ENCODE measurements at regions not wholly inside any gene's neighbourhood (a gene's known extent, or its start where the extent isn't known, plus 50 kb on each side); places are given as distances from the start of the nearest gene placed in this dataset.

DNA sequence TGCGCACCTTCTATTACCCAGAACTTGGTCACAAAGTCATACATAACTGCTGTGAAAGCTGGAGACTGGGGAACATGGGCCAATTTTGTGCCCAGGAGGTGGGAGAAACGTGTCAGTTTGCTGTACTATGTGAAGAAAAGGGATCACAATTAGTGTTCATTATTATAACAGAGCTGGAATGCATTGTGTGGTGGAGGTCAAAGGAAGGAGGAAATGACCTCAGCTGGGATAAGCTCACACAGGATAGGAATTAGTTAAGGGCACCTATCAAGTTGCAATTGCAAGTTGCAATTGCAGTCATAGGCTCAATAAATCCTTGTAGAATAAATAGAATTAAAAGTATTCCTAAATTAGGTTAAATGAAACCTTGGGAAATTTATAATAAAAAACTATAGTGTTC, 103.9 kb upstream of the OBI1 start (continued):
- TF ChIP-seq, protein P1, sequence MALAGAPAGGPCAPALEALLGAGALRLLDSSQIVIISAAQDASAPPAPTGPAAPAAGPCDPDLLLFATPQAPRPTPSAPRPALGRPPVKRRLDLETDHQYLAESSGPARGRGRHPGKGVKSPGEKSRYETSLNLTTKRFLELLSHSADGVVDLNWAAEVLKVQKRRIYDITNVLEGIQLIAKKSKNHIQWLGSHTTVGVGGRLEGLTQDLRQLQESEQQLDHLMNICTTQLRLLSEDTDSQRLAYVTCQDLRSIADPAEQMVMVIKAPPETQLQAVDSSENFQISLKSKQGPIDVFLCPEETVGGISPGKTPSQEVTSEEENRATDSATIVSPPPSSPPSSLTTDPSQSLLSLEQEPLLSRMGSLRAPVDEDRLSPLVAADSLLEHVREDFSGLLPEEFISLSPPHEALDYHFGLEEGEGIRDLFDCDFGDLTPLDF (CRISPR knock-in tag; IDR thresholded peaks at IDR 0.05): no peak

- ChIA-PET POLR2A (no interaction called here), CTCF (interaction anchor here (0.6 kb wide), 1 partner anchor 117 kb away, joined by 3 read pairs; no protein-coding TSS in a partner anchor)
- H3K27me3 Mint-ChIP-seq (ENCODE audit: low read depth): no peaks in the 10 kb centered on the region
- no peak overlapping the region for H3K27ac Mint-ChIP-seq
- H3K36me3 Mint-ChIP-seq: no peaks in the 10 kb centered on the region
- ATAC-seq (peak; percentile 41; the same call in 1 of the 2 replicates), DNase-seq (ENCODE audit: low spot score) (no peak)
- H3K9me3 Mint-ChIP-seq: no peaks in the 10 kb centered on the region
- H3K4me1 Mint-ChIP-seq: peaks cover 3% of the 10 kb centered on the region
- no peak for TF ChIP-seq NFE2L1 (CRISPR knock-in tag; IDR thresholded peaks at IDR 0.05)
- TF ChIP-seq ETV6 (CRISPR knock-in tag; IDR thresholded peaks at IDR 0.05): no peak
- TF ChIP-seq ZNF138 (CRISPR knock-in tag; conservative IDR thresholded peaks at IDR 0.05): no peak
- no peak for TF ChIP-seq SOX15 (CRISPR knock-in tag; IDR thresholded peaks at IDR 0.05)
- TF ChIP-seq, protein P2, sequence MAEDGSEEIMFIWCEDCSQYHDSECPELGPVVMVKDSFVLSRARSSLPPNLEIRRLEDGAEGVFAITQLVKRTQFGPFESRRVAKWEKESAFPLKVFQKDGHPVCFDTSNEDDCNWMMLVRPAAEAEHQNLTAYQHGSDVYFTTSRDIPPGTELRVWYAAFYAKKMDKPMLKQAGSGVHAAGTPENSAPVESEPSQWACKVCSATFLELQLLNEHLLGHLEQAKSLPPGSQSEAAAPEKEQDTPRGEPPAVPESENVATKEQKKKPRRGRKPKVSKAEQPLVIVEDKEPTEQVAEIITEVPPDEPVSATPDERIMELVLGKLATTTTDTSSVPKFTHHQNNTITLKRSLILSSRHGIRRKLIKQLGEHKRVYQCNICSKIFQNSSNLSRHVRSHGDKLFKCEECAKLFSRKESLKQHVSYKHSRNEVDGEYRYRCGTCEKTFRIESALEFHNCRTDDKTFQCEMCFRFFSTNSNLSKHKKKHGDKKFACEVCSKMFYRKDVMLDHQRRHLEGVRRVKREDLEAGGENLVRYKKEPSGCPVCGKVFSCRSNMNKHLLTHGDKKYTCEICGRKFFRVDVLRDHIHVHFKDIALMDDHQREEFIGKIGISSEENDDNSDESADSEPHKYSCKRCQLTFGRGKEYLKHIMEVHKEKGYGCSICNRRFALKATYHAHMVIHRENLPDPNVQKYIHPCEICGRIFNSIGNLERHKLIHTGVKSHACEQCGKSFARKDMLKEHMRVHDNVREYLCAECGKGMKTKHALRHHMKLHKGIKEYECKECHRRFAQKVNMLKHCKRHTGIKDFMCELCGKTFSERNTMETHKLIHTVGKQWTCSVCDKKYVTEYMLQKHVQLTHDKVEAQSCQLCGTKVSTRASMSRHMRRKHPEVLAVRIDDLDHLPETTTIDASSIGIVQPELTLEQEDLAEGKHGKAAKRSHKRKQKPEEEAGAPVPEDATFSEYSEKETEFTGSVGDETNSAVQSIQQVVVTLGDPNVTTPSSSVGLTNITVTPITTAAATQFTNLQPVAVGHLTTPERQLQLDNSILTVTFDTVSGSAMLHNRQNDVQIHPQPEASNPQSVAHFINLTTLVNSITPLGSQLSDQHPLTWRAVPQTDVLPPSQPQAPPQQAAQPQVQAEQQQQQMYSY (CRISPR knock-in tag; IDR thresholded peaks at IDR 0.05): no peak
- TF ChIP-seq GTF2I (CRISPR knock-in tag; conservative IDR thresholded peaks at IDR 0.05): no peak
- TF ChIP-seq ARID4B (CRISPR knock-in tag; IDR thresholded peaks at IDR 0.05; ENCODE audit: borderline replicate concordance): no peak
- TF ChIP-seq ZNF281 (CRISPR knock-in tag; IDR thresholded peaks at IDR 0.05): no peak
- TF ChIP-seq ATF1 (CRISPR knock-in tag; IDR thresholded peaks at IDR 0.05): no peak
- no peak for TF ChIP-seq TP53 (CRISPR knock-in tag; IDR thresholded peaks at IDR 0.05)
- no peak for TF ChIP-seq NR1H2 (CRISPR knock-in tag; IDR thresholded peaks at IDR 0.05)
- TF ChIP-seq ZNF232 (CRISPR knock-in tag; IDR thresholded peaks at IDR 0.05): no peak
- TF ChIP-seq STAT6 (CRISPR knock-in tag; conservative IDR thresholded peaks at IDR 0.05; ENCODE audit: low read depth): no peak
- no peak overlapping the region for H3K4me3 Mint-ChIP-seq
Measured at GRCh38 chr13:78759704-78760103, 100.7 kb upstream of the OBI1 start.
